ENCODE measurements at regions not wholly inside any gene's neighbourhood (a gene's known extent, or its start where the extent isn't known, plus 50 kb on each side); places are given as distances from the start of the nearest gene placed in this dataset.

DNA sequence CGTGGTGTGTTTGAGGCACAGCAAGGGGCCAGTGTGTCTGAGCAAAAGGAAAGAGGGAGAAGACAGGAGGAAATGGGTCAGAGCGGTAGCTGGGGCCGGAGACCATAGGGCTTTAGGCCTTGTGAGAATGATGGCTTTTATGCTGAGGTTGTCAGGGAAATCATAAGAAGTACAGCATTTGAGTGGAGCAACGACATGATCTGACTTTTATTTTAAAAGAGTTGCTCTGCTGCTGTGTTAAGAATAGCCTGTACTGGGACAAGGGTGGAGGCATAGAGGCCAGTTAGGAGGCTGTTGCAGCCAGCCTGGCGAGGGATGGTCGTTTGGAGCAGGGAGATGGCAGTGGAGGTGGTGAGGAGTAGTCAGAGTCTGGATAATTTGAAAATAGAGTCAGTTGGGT, 174.3 kb downstream of the SNX10 start:
- no peak for TF ChIP-seq POLR2AphosphoS5 (IDR thresholded peaks at IDR 0.05)
- TF ChIP-seq, protein P1, sequence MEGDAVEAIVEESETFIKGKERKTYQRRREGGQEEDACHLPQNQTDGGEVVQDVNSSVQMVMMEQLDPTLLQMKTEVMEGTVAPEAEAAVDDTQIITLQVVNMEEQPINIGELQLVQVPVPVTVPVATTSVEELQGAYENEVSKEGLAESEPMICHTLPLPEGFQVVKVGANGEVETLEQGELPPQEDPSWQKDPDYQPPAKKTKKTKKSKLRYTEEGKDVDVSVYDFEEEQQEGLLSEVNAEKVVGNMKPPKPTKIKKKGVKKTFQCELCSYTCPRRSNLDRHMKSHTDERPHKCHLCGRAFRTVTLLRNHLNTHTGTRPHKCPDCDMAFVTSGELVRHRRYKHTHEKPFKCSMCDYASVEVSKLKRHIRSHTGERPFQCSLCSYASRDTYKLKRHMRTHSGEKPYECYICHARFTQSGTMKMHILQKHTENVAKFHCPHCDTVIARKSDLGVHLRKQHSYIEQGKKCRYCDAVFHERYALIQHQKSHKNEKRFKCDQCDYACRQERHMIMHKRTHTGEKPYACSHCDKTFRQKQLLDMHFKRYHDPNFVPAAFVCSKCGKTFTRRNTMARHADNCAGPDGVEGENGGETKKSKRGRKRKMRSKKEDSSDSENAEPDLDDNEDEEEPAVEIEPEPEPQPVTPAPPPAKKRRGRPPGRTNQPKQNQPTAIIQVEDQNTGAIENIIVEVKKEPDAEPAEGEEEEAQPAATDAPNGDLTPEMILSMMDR (IDR thresholded peaks at IDR 0.05) = no peak

All from stomach (tissue), 4 donors.